ENCODE measurements at regions not wholly inside any gene's neighbourhood (a gene's known extent, or its start where the extent isn't known, plus 50 kb on each side); places are given as distances from the start of the nearest gene placed in this dataset.
"Not testable (repeated sequence)": the region's sequence is repeated elsewhere in the genome, so short reads cannot be mapped to it uniquely, and the experiment has no call there.

GRCh38 chrX:115408771-115409400 is 119.4 kb downstream of the LUZP4 start:
- no peak for DNase-seq
- ATAC-seq: no peak

DNA sequence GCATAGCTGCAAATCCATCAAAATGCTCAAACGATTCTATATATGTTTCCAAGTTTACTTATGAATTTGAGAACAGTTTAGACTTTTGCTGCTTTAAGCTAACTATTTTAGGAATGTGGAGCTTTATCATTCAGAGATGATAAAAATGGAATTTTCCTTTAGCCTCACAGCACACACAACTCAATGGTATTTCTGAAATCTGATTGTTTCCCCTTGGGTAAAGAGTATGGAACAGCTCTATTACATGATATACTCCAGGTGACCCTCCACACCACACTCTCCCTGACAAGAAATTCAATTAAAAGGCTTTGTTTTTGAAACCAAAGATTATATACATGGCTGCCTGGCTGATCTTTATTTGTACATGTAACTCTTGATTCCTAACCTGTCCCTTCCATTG is 120.0 kb downstream of the LUZP4 start:
- DNase-seq (no peak), ATAC-seq (no peak)

- no peak for DNase-seq
- ATAC-seq: no peak
These were observed 121.4 kb downstream of the LUZP4 start for GRCh38 chrX:115410731-115411428.

GRCh38 chrX:115413246-115413878 is 123.8 kb downstream of the LUZP4 start:
- ATAC-seq (no peak), DNase-seq (no peak)

DNA sequence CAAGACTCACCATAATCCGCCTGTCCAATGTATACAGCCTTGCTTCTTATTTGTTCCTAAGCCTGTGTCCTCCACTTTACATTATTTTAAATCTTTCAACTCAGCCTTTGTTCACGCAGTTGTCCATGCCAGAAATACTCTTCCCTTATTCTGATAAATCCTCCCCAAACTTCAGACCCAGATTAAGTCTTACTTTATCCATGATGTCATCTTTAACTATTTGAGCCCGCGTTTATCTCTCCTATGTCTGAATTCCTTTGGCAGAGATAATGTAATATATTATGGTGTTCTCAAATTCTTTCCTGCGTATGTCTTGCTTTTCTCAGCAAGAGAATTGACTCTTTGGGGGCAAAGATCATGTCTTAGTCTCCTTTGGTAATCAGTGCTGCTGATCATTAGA is 129.6 kb downstream of the LUZP4 start:
- no peak for DNase-seq

DNA sequence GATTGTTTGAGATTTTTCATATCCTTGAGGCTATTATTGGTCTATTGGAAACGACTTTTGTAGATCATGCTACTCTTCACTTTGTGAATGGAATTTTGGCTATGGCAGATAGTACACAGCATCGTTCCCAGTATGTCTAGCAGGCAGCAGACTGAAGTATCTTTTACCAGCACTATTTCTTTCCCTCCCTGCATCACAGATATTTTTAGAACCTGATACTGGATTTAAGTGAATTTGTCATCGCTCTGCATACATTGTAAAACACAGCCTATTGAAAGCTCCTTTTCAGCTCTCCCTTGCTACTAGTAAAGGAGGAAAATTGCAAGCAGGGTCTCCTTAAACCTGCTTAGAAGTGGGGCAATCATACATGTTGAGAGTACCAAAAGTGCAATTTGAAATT is 133.6 kb downstream of the LUZP4 start:
- ATAC-seq (no peak), DNase-seq (no peak)

More for the DNA sequence above, 129.6 kb downstream of the LUZP4 start:
- ATAC-seq: no peak

- DNase-seq: no peak
- ATAC-seq: no peak
These were observed 135.6 kb upstream of the PLS3 start for GRCh38 chrX:115425359-115425758.

DNA sequence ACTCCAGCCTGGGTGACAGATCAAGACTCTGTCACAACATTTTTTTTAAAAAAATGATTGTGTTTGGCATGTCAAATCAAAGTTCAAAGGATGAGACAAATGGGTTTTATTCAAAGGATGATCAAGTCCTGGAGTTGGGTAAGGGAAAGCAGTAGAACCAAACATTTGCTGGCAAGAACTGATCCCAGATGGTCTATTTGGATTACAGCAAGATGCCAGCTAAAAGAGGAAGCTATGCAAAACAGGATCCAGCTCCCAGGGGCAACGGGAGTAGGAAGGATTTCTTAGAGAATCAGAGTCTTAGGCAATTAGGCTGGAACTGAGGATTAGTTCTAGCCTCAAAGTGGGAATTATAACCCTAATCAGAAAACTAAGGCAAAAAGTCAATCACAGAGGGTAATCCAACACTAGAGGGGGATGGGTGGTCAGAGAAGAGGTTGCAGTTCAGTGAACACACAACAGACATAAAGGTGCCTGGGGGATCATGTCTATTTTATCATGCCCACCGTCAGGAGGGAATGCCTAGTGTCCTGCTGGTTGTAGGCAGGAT is 133.0 kb upstream of the PLS3 start:
- no peak for ATAC-seq
- no peak for DNase-seq

DNA sequence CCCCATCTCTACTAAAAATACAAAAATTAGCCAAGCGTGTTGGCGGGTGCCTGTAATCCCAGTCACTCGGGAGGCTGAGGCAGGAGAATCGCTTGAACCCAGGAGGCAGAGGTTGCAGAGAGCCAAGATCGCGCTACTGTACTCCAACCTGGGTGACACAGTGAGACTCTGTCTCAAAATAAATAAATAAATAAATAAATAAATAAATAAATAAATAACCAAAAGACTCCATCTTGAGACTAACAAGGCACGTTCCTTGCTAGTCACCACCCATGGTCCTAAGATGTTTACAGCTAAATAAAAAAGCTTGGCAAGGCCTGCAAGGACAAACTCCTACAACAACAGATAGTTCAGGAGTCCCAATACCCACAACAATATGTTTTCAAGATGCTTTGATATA is 126.1 kb upstream of the PLS3 start:
- not testable (repeated sequence) for DNase-seq, ATAC-seq

DNA sequence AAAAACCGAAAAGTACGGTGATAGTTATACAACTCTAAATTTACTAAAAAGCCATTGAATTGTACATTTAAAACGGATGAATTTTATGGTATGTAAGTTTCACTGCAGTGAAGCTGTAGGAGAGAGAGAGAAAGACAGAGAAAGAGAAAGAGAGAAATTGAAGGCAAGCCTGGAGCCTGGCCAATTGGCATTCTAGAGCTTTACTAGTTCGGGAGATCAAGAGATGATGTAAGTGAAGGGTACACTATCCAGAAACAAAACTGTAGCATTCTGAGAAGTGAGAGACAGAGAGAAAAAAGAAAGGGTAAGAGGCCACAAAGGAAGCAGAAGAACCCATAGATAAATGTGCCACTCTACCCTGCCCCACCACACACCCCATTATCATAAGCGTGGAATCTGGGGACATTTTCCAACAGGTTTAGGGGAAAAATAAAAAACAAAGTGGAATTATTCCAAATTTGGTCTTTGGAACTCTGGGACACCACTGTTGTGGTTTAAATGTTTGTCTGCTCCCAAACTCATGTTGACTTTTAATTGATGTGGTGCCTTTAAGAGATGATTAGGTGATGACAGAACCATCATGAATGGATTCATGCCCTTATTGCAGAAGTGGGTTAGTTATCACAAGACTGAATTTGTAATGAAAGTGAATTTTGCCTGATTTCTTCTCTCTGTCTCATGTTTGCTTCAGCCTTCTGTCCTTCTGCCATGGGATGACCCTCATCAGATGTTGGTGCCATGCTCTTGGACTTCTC is 123.0 kb upstream of the PLS3 start:
- DNase-seq: no peak
- ATAC-seq: no peak

DNA sequence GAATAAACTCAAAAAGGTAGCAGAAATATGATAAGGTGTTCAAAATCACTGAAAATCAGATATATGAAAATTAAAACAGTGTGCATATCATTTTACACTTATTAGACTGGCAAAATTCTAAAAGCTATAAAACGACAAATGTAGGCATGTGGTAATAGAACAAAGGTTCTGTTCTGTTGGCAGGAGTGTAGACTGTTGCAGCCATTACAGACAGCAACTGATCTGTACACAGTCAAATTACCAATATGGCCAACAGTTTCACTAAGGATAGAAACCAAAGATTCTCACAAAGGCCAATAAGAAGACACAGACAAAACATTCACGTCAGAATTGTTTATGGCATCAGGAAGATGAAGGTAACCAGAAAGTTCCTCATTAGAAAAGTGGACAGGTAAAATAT is 112.8 kb upstream of the PLS3 start:
- DNase-seq: no peak
- no peak for ATAC-seq

DNA sequence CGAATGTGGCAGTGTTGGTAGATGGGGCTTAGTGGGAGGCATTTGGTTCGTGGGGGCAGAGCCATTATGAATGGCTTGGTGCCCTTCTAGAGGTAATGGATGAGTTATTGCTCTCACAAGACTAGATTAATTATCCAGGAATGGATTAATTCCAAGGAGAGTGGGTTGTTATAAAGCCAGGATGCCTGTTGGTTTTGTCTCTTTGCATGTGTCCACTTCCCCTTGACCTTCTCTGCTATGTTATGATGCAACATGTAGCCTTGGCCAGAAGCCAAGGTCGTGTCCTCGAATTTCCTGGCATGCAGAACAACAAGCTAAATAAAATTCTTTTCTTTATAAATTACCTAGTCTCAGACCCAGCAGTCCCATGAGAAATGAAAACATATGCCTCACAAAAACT is 111.2 kb upstream of the PLS3 start:
- no peak for ATAC-seq
- DNase-seq: no peak

- ATAC-seq (no peak), DNase-seq (no peak)
These were observed 108.7 kb upstream of the PLS3 start for GRCh38 chrX:115452251-115452650.

DNA sequence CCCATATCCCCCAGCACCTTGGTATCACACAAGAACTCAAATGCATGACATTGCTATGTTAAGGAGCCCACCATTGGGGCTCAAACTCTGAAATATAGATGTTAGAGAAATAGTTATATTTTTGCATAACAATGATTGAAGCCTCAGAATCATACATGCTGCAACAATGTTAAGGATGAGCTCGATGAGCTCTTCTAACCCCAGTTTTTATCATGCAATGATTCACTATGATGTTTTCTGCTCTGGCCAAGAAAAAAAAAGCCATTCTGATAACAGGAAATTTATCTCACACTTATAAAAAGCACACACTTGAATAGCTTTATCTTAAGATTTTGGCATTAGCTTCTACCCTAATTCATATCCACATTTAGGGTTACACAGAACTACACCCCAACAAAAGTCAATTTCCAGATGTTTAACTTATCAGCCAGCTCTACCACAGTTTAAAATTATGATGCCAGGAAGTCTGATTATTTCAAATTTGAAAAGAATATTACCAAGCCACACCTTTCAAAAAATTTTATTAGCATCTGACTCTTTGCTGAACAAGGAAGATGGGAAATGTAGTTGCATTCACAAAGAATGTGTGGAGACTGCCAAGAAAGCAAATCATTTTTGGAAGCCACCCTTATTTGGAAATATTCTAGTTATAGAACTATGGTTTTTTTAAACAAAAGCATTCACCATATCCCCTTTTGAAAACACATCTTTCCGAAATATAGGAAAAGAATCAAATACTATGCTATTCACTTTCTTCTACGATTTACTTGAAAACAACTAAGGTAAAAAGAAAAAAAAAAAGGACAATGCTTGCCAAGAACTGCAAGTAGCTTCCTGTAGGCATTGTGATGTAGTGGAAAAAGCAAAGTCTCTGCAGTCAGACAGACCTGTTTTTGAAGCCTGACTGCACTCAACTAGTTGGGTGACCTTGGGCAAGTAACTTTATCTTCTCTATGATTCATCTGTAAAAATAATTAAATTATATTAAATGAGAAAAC is 100.8 kb upstream of the PLS3 start:
- ATAC-seq: no peak
- DNase-seq: no peak

DNA sequence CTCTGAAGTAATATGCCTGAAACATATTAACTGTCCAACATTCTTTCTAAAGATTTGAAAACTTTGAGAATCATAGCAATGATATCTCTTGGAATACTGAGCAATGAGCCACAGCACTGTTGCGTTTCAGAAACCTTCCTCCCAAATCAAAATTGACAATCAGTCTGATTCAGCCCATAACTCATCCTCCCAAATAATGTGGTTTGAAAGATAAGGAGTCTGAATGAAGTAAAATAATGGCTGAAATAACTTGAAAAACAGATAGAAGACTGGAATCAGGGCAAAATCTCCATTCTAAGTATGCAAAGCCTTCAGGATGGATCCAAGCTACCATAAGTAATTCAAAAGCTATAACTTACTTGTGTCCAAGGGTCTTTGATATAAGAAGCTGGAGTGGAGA is 98.6 kb upstream of the PLS3 start:
- no peak for ATAC-seq
- no peak for DNase-seq

DNA sequence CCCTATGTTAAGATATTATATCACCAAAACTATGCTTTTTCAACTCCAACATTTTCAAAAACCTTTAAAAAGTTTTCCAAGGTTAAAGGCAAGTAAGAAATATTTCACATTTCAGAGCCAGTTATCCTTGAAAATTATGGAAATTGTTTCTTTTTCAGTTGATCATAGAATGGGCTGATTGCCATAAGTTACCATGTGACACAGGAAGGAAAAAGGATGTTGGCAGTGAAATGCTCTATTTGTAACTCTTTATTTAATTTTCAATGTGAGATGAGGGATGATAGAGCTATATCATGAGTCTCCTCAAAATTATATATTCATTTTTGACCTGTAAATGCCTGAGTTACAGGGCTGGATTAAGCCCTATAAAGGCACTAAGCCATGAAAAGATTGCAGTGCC is 93.0 kb upstream of the PLS3 start:
- no peak for DNase-seq
- no peak for ATAC-seq

DNA sequence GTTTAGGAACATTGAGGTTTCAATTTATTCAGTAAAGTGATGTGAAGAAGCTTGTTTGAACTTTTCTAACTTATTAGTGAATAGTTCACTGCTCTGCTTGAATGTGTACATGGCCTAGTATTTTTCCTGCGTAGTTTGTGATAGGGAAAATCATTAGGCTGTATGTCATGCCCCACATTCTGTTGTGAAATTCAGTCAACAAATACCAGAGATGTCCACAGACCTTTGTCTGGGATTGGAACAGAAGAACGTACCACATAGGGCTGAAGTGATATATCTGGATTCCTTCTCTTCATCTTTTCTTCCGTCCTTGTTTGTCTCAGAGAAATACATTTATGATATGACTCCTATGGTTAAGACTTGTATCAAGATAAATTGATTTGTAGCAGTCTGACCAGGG is 88.8 kb upstream of the PLS3 start:
- DNase-seq (no peak), ATAC-seq (no peak)

DNA sequence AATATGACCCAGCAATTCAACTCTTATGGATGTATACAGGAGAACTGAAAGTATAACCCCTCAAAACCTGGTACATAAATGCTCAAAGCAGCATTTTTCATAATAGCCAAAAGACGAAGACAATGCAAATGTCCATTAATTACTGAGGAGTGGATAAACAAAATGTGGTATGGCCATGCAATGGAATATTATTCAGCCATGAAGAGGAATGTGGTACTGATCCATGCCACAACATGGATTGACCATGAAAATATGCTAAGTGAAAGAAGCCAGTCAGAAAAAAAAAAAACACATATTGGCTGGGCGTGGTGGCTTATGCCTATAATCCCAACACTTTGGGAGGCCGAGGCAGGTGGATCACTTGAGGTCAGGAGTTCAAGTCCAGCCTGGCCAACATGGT is 74.5 kb upstream of the PLS3 start:
- ATAC-seq (no peak), DNase-seq (no peak)

DNA sequence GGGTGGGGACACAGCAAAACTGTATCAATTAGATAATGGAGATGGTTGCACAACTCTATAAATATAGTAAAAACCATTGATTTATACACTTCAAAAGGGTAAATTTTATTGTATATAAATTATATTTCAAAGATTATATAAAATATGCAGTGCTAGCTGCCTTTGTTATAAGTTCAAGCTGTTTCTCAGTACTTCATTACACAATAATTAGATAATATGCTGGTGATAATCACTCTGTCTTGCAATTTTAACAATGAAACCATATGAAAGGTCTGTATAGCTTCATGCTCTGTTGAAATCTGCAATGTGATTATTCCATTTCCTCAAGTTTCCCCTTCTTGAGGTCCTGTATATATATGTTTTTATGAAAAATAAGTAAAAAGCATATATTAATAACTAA is 73.4 kb upstream of the PLS3 start:
- DNase-seq (no peak), ATAC-seq (no peak)

DNA sequence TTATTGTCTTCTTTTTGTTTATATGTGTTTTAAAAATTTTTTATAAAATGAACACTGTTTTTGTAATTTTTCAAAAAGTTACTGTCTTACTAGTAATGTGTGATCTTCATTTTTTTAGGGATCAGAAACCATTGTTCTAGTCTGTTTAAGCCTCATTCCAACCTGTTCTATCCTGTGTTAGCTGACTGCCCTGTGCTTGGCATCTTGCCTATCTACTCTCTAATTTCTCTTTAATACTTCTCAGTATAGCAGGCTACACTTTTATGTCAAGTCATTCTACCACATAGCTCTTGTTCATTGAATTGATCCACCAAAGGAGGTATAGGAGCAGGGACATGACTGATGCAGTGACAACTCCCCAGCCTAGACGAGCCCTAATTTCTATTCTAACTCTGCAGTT is 70.2 kb upstream of the PLS3 start:
- ATAC-seq: no peak
- DNase-seq: no peak

DNA sequence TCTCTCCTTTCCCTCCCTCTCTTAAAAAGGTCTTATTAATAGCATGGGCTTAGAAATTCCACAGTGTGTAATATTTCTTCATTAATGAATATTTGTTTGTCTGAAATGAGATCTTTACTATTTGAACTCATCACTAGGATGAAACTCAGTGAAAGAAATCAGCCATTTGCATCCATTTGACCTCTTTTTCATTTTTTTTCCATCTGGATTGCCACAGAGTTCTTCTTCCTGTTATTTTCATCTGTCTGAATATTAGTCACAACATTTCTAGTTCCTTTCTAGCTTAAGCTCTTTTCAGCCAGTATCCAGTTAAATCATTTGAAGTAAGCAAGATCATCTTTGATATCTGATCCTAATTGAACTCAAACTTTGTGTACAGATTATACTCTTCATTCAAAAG is 69.2 kb upstream of the PLS3 start:
- ATAC-seq: no peak
- DNase-seq: no peak

DNA sequence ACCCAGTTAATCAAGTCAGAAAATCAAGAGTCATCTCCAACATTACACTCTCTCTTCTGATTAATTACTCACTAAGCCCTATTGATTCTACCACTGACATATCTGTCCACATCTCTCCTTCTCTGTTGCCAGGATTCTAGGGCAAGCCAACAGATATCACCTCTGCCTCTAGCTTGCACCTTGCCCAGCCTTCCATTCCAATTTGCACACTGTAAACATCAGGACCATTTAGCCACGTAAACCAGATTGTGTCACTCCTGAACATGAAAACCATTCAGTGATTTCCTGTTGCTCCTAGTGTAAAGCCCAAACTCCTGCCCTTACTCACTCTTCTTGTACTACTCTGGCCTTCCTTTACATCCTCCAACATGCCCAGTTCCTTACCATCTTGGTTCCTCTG is 68.0 kb upstream of the PLS3 start:
- ATAC-seq (no peak), DNase-seq (no peak)

Data from stimulated activated naive CD8-positive, alpha-beta T cell treated with anti-CD3 and anti-CD28 coated beads, Interleukin-15, Interleukin-2, amounts not matched to agents 100 U/mL and 50 U/mL, for 24 hours (primary cell).